Left forelimb (tissue), 1 donor: ENCODE measurements at regions not wholly inside any gene's neighbourhood (a gene's known extent, or its start where the extent isn't known, plus 50 kb on each side); places are given as distances from the start of the nearest gene placed in this dataset.
"Not testable (repeated sequence)": the region's sequence is repeated elsewhere in the genome, so short reads cannot be mapped to it uniquely, and the experiment has no call there.

ENCODE experiments used
- DNase-seq: peaks from one replicate; pipeline ENCODE4 v3.0.0-alpha.2; 2018; ENCODE audit warnings: low spot score

- no peak for DNase-seq
Measured at GRCh38 chrX:46220822-46221221, 324.4 kb downstream of the ZNF674 start.

GRCh38 chrX:46218373-46218772 lies 326.8 kb downstream of the ZNF674 start:
- no peak for DNase-seq

GRCh38 chrX:46216406-46216805 lies 328.8 kb downstream of the ZNF674 start:
- no peak for DNase-seq

- no peak for DNase-seq
Measured at GRCh38 chrX:46211079-46211478, 334.1 kb downstream of the ZNF674 start.

DNA sequence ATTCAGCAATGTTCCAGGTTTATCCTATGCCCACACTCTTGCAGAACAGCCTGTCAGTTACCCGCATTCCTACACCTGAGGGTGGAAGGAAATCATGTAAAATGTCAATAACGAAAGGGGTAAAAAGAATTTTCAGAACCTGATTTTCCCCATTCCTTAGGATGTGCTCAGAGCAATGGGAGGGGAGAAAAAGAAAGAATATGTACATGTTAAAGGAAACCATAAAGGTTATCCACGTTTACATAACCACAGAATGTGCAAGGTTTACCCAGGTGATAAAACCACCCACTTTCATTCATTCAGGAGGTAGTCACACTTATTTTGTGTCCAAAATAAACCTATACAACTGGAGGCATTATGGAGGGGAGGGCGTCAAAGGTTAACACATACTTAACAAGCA lies 335.5 kb downstream of the ZNF674 start:
- DNase-seq: no peak

DNA sequence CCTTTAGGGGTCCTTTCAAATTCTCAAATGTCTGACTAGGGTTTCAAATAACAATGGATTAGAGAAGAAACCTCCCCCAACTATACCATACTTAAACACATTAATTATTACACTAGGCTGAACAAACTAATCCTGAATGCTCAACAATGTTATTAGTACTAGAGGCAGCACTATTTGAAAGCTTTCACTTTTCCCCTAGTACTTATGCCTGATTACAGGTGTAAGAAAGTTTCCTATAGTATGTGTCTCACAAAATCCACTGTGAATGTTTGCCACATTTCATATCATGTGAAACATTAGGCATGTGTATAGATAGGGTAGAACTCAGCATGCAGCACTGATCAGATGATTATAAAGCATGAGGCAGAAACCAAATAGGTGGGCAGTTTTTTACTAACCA lies 336.2 kb downstream of the ZNF674 start:
- no peak for DNase-seq

DNA sequence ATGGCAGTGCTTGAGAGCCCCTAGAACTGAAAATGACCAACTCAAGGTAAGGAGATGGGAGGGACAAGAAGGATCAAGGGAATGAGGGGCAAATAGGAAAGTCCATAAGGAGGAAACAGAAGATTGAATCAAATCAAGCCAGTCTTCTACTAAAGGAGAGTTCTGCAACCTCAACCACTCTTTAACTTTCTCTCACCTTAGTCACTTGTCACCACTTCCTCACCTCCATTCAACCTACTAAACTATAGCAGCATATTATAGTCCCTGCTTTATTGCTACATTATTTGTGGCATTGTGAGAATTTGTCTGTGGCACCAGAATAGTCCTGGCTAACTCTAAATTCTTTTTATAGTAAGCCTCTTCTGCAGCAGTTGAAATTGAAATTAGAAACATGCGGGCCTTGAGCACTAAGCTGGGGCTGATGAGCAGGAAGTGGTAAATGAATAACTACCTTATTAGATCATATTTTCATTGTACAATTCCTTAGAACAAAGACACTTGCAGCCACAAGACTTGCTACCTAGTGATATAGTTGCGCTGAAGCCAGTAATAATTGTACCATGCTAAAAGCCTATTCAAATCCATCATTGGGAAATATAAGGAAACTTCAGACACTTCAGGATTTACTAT lies 336.9 kb downstream of the ZNF674 start:
- no peak for DNase-seq

- DNase-seq: no peak
Measured at GRCh38 chrX:46204721-46205422, 340.3 kb downstream of the ZNF674 start.

GRCh38 chrX:46202733-46203514 lies 342.3 kb downstream of the ZNF674 start:
- no peak for DNase-seq

DNA sequence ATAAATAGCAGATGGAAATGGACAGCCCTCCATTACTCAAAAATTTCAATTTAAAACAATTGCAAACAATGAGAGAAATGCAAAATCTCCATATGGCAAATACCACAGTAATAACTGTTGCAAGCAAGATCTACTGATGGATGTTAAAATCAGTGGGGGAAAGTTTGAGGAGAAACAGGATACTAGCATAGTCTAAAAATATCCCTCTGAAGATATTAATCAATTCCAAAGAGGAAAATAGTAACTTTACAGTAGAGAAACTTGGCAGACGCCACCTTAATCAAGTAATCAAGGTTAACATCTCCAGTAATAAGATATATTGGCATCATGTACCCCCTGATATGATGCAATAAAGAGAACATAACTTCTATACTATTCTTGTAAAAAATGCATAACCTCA lies 344.8 kb downstream of the ZNF674 start:
- no peak for DNase-seq

DNA sequence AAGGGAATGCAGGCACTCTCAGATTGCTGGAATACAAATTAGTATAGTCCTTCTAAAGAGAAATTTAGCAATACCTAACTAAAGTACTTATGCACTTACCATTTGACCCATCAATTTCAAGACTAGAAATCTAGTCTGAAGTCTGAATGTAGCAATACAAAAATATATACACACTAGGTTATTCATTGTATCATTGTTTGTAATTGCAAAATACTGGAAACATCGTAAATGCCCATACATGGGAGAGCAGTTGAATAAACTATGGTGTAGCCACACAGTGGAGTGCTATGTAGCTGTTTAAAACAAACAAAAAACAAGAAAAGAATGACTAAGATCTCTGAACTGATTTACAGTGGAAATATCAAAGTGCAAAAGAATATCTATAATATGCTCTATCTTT lies 346.4 kb downstream of the ZNF674 start:
- DNase-seq: no peak

DNA sequence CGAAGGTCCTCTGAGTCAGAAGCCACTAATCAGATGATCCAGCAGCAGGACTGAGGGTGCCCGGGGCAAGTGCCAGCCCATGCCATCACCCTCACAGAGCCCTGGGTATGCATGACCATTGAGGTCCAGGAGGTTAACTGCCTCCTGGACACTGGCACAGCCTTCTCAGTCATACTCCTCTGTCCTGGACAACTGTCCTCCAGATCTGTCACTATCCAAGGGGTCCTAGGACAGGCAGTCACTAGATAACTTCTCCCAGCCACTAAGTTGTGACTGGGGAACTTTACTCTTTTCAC lies 358.5 kb downstream of the ZNF674 start:
- not testable (repeated sequence) for DNase-seq

DNA sequence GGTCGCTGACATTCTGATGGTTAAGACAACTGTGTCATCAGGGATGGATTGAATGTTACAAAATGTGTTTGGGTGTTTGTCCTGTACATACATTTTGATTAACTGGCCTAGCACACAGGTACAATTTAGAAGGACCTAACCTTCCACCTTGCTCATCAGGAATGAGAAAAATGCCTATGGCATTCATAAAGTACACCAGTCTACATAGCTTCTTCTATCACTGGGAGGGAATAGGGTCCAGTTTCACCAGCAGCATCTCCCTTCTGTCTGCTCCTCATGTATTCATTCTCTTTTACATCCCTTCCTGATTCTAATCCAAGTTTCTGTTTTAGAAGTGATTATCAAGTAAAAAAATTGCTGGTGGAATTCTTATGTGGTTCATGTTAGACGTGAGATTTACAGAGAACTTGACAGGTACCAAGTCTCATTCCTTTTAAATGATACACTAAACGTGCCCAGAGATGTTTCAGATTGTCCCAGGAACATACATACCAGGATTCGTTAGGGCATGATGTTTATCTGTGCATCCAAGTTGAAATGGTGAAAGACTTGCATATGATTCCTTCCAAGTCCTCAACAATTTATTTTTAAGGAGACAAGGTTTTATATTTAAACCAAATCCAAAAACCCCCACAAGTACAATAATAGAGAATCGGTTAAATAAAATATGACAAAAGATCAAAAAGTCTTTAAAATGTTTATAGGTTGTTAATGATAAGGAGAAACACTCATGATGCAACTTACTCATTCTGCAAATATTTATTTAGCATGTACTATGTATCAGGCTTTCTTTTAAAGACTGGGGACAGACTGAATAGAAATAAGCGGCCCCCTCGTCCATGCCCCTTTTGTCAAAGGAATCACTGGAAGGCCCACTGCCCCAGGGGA lies 359.1 kb downstream of the ZNF674 start:
- no peak for DNase-seq

DNA sequence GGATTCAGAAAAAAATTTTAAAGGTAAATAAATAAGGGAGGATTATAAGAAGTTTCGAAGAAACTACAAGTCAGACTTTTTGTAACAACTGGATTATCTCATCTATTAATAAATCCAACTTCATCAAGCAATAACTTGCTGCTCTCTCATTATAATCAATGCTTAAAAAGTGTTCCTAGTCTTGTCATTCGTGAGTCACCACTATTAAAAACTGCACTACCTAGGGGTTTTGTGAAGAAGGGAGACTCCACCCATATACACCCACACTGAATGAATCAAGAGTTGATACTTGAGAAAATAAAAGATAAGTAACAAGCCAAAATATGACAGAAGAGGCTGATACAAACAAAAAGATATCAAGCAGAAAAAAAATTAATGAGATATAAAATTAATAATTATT lies 360.5 kb downstream of the ZNF674 start:
- no peak for DNase-seq

DNA sequence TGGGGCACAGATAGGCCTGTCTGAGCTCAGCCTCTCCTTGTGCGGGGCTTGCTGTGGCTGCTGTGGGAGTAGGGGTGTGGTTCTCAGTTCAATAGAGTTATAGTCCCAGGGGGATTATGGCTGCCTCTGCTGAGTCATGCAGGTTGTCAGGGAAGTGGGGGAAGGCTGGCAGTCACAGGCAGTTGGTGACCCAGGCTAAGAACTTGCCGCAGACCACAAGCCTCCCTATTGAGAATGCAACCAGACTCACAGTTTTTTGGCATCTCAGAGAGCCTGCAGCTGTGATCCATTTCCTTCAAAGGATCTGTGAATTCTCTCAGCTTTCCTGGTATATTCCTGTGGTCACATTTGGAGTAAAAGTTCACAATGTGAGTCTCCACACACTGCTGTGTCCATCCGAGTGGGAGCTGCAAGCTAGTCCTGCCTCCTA lies 364.9 kb downstream of the ZNF674 start:
- DNase-seq: no peak

DNA sequence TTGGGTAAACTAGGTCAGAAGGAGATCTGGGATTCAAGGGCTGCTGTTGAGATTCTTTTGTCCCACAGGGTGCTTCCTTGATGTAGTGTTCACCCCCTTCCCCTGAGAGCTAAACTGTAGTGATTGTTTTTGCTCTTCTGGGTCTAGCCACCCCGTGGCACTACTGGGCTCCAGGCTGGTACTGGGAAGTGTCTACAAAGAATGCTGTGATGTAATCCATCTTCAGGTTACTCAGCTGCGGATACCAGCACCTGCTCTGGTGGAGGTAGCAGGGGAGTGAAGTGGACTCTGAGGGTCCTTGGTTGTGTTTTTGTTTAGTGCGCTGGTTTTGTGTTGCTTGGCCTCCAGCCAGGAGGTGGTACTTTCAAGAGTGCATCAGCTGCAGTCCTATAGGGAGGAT lies 365.5 kb downstream of the ZNF674 start:
- no peak for DNase-seq

- DNase-seq: no peak
Measured at GRCh38 chrX:46178763-46179162, 366.5 kb downstream of the ZNF674 start.

DNA sequence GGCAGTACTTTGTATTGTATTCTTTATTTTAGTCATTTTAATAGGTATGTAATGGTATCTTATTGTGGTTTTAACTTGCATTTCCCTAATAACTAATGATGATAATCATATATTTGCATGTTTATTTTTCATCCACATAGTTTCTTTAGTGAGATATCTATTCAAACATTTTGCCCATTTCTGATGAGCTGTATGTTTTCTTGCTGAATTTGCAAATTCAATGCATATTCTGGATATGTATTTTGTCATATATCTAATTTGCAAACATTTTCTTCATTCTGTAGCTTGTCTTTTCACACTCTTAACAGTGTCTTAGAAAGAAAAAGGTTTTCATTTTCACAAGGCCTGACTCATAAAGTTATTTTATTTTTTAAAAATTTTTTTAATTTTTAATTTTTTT lies 372.1 kb downstream of the ZNF674 start:
- DNase-seq: no peak

DNA sequence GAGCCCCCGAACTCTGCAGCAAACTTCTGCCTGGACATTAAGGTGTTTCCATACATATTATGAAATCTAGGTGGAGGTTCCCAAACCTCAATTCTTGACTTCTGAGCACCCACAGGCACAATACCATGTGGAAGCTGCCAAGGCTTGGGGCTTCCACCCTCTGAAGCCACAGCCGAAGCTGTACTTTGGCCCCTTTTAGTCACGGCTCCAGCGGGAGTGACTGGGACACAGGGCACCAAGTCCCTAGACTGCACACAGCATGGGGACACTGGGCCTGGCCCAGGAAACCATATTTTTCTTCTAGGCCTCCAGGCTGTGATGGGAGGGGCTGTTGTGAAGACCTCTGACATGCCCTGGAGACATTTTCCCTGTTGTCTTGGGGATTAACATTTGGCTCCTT lies 373.8 kb downstream of the ZNF674 start:
- DNase-seq: not testable (repeated sequence)

- no peak for DNase-seq
Measured at GRCh38 chrX:46169808-46170207, 375.4 kb downstream of the ZNF674 start.

DNA sequence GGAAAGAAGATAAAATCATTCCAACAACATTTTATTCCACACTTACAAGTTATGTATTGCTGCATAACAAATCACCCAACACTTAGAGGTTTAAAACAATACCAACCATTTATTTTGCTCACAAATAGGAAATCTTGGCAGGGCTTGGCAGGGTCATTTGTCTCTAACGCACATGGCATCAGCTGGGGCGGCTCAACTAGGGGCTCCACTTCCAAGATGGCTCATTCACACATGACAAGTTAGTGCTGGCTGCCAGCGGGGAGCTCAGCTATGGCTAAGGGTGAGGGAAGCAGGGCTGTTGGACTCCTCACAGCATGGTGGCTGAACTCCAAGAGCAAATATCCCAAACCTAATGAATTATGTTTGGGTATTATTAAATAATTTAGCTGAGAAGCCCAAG lies 377.0 kb downstream of the ZNF674 start:
- no peak for DNase-seq

DNA sequence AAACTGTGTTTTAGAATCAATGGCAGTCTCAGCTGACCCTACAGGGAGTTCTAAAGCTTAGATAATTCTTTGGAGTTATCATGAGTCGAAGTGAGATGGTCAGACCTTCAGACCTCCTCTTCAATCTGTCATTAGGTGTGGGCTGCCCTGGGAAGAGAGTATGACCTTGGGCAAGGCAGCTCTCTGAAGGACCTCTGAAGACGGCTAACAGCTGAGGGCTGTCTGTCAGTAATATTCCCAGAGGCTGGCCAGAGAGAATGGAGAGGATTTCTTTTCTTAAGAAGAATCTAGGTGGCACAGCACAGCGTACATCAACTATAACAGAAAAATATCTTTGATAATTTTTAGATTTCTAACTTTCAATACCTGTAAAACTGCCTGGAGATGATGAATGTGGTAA lies 379.4 kb downstream of the ZNF674 start:
- no peak for DNase-seq
